CD4-positive, CD25-positive, alpha-beta regulatory T cell (primary cell): ENCODE measurements at regions not wholly inside any gene's neighbourhood (a gene's known extent, or its start where the extent isn't known, plus 50 kb on each side); places are given as distances from the start of the nearest gene placed in this dataset.
"Not testable (repeated sequence)": the region's sequence is repeated elsewhere in the genome, so short reads cannot be mapped to it uniquely, and the experiment has no call there.

Experiments used
- ATAC-seq, 2 donors: fragments of 150-1000 bp; cut with Tn5 transposase; one replicate each; pipeline ENCODE4 v1.10.0; 2021; ENCODE audit warnings: low read depth in 2 of 2, moderate number of reproducible peaks in 2 of 2, moderate library complexity in 1 of 2
- DNase-seq, 3 donors: peaks; one replicate each; pipeline versions ENCODE4 v3.0.0 to v3.0.0-alpha.2; 2012 to 2022; ENCODE audit warnings: mixed read lengths in 1 of 3
- H3K27ac ChIP-seq: one replicate; pipeline ENCODE4 v1.7.0; 2013; ENCODE audit warnings: mild to moderate bottlenecking, low read length; ENCODE audit not compliant: insufficient read depth, poor library complexity, severe bottlenecking
- H3K27me3 ChIP-seq: one replicate; pipeline ENCODE4 v1.7.0; 2013; ENCODE audit warnings: low read length; ENCODE audit not compliant: control insufficient read depth, insufficient read depth
- H3K36me3 ChIP-seq: one replicate; pipeline ENCODE4 v1.7.0; 2013; ENCODE audit warnings: mild to moderate bottlenecking, low read length, moderate library complexity; ENCODE audit not compliant: control insufficient read depth, insufficient read depth
- H3K4me1 ChIP-seq: 2 replicates; pipeline ENCODE4 v1.7.0; 2013; ENCODE audit warnings: mild to moderate bottlenecking, low read length; ENCODE audit not compliant: insufficient read depth, control insufficient read depth, poor library complexity, severe bottlenecking
- H3K4me3 ChIP-seq: one replicate; pipeline ENCODE4 v1.7.0; 2013; ENCODE audit warnings: low read depth, mild to moderate bottlenecking, low read length, moderate library complexity
- H3K9me3 ChIP-seq, 2 experiments: 1 replicate in 1 of 2; 2 replicates in 1 of 2; pipeline ENCODE4 v1.7.0; 2013; ENCODE audit warnings: low read length in 2 of 2, mild to moderate bottlenecking in 1 of 2, moderate library complexity in 1 of 2; ENCODE audit not compliant: control insufficient read depth in 2 of 2
- H3K27ac Mint-ChIP-seq, 3 donors: one replicate each; pipeline ENCODE4 v1.8.0; 2020 to 2022; ENCODE audit warnings: mild to moderate bottlenecking in 3 of 3, mixed read lengths in 3 of 3, moderate library complexity in 2 of 3
- H3K27me3 Mint-ChIP-seq: one replicate; pipeline ENCODE4 v1.8.0; 2022; ENCODE audit warnings: mild to moderate bottlenecking, mixed read lengths
- H3K36me3 Mint-ChIP-seq: one replicate; pipeline ENCODE4 v1.8.0; 2020; ENCODE audit warnings: mixed read lengths
- H3K4me1 Mint-ChIP-seq, 4 donors: one replicate each; pipeline ENCODE4 v1.8.0; 2020 to 2022; ENCODE audit warnings: mixed read lengths in 4 of 4, mild to moderate bottlenecking in 1 of 4
- H3K4me3 Mint-ChIP-seq, 4 donors: one replicate each; pipeline ENCODE4 v1.8.0; 2020 to 2022; ENCODE audit warnings: mild to moderate bottlenecking in 4 of 4, mixed read lengths in 4 of 4, moderate library complexity in 3 of 4
- H3K9me3 Mint-ChIP-seq, 7 donors: one replicate each; pipeline ENCODE4 v1.8.0; 2020 to 2022; ENCODE audit warnings: mixed read lengths in 7 of 7, mild to moderate bottlenecking in 3 of 7, moderate library complexity in 2 of 7

- H3K27me3 Mint-ChIP-seq = no peaks in the 10 kb centered on the region
- H3K27me3 ChIP-seq = no peaks in the 10 kb centered on the region
- H3K36me3 ChIP-seq = no peaks in the 10 kb centered on the region
- H3K27ac Mint-ChIP-seq = no peak overlapping the region
- H3K9me3 Mint-ChIP-seq = peaks cover 2 to 13% (median 5%) of the 10 kb centered on the region in 7 donors
- no peaks in the 10 kb centered on the region for H3K4me1 Mint-ChIP-seq
- no peak overlapping the region for H3K27ac ChIP-seq
- H3K9me3 ChIP-seq = no peaks in the 10 kb centered on the region
- DNase-seq (no peak), ATAC-seq (no peak)
- H3K4me1 ChIP-seq = no peaks in the 10 kb centered on the region
- no peaks in the 10 kb centered on the region for H3K36me3 Mint-ChIP-seq
- H3K4me3 Mint-ChIP-seq = no peak overlapping the region
- H3K4me3 ChIP-seq = no peak overlapping the region
These were observed 55.0 kb upstream of the SOX14 start for GRCh38 chr3:137709011-137709601.

- DNase-seq, H3K36me3 Mint-ChIP-seq, H3K9me3 ChIP-seq, H3K36me3 ChIP-seq, H3K27me3 ChIP-seq, H3K27me3 Mint-ChIP-seq, ATAC-seq, H3K4me1 Mint-ChIP-seq, H3K4me1 ChIP-seq, H3K27ac Mint-ChIP-seq, H3K27ac ChIP-seq, H3K4me3 Mint-ChIP-seq, H3K4me3 ChIP-seq: not testable (repeated sequence)
- H3K9me3 Mint-ChIP-seq = peaks cover 2 to 26% (median 9%) of the 10 kb centered on the region in 7 donors
These were observed 50.1 kb upstream of the SOX14 start for GRCh38 chr3:137713965-137714364.
